ENCODE measurements at regions not wholly inside any gene's neighbourhood (a gene's known extent, or its start where the extent isn't known, plus 50 kb on each side); places are given as distances from the start of the nearest gene placed in this dataset.

- H3K4me3 ChIP-seq, result no peak overlapping the region
- intact Hi-C loops (cut with micrococcal nuclease; ENCODE audit: unreplicated experiment), result no loop called here
- no peaks in the 10 kb centered on the region for H3K9me2 ChIP-seq (ENCODE audit: insufficient read depth)
- H3K9me3 ChIP-seq (ENCODE audit: insufficient read depth, low read depth), result no peaks in the 10 kb centered on the region
- no peak overlapping the region for H3K27ac ChIP-seq
- H2AFZ ChIP-seq, result no peak overlapping the region
- H3K36me3 ChIP-seq (ENCODE audit: low read depth), result no peaks in the 10 kb centered on the region
- no peak for TF ChIP-seq EZH2 (IDR thresholded peaks at IDR 0.05; ENCODE audit: low read depth)
- TF ChIP-seq CTCF (conservative IDR thresholded peaks at IDR 0.05), result no peak
- ChIA-PET CTCF (no interaction called here), POLR2A (ENCODE audit: unreplicated experiment) (interaction anchor here (0.6 kb wide), 1 partner anchor 767 kb away, joined by 9 read pairs; no protein-coding TSS in a partner anchor)
- no peak overlapping the region for H3K4me2 ChIP-seq
- H3K79me2 ChIP-seq (ENCODE audit: low read depth), result no peaks in the 10 kb centered on the region
- H3F3A ChIP-seq (ENCODE audit: insufficient read depth, low read depth), result peaks cover 19% of the 10 kb centered on the region
- H3K27me3 ChIP-seq (ENCODE audit: insufficient read depth, low read depth), result no peaks in the 10 kb centered on the region
- no peak for DNase-seq
- no peaks in the 10 kb centered on the region for H4K20me1 ChIP-seq (ENCODE audit: insufficient read depth)
- BruUV-seq (replicated peaks), result no TSS peak
- peaks cover 33% of the 10 kb centered on the region for H3K4me1 ChIP-seq (replicated peaks; ENCODE audit: insufficient read depth)
Observed at GRCh38 chr12:92546259-92546634, 156.5 kb upstream of the PLEKHG7 start.

GRCh38 chr12:92544322-92544721 is 158.5 kb upstream of the PLEKHG7 start:
- no peaks in the 10 kb centered on the region for H3K79me2 ChIP-seq (ENCODE audit: low read depth)
- CTCF ChIA-PET, result no interaction called here
- TF ChIP-seq EZH2 (IDR thresholded peaks at IDR 0.05; ENCODE audit: low read depth) (no peak), CTCF (conservative IDR thresholded peaks at IDR 0.05) (no peak)
- H4K20me1 ChIP-seq (ENCODE audit: insufficient read depth), result no peaks in the 10 kb centered on the region
- no peaks in the 10 kb centered on the region for H3K36me3 ChIP-seq (ENCODE audit: low read depth)
- intact Hi-C loops (cut with micrococcal nuclease; ENCODE audit: unreplicated experiment), result no loop called here
- H3K27me3 ChIP-seq (ENCODE audit: insufficient read depth, low read depth), result no peaks in the 10 kb centered on the region
- no peak overlapping the region for H2AFZ ChIP-seq
- DNase-seq, result no peak
- 0 out of 2 replicates have a peak, but pooled peaks cover 3% of the 10 kb centered on the region for H3K9me3 ChIP-seq (ENCODE audit: insufficient read depth, low read depth)
- peak overlapping the region; percentile 85 for H3K27ac ChIP-seq
- POLR2A ChIA-PET (ENCODE audit: unreplicated experiment), result no interaction called here
- no peaks in the 10 kb centered on the region for H3K9me2 ChIP-seq (ENCODE audit: insufficient read depth)
- H3K4me1 ChIP-seq (replicated peaks; ENCODE audit: insufficient read depth), result peaks cover 46% of the 10 kb centered on the region
- H3K4me3 ChIP-seq, result no peak overlapping the region
- peaks cover 23% of the 10 kb centered on the region for H3F3A ChIP-seq (ENCODE audit: insufficient read depth, low read depth)
- no TSS peak for BruUV-seq (replicated peaks)
- peak overlapping the region; percentile 61; the same call in 1 of the 2 replicates for H3K4me2 ChIP-seq

DNA sequence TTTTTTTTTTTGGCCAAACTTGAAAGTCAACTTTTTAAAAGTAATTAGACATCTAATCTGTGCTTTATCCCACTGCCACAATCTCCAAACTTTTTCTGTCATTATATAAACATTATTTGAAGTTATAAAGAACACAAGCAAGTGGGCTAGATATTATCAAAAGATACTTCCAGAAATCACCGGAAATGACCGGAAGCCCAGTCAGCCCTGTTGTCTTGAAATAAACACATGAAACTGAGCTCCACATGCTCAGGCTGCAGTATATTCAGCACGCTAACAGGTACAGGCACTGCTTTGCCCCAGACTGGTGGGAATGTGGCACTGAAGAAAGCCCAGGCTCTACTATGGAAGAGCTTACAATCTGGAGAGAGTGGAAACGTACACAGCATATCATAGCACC is 158.9 kb upstream of the PLEKHG7 start:
- H3K4me3 ChIP-seq, result 0 out of 2 replicates have a peak overlapping the region, but pooled peaks have one; percentile 1
- H3K36me3 ChIP-seq (ENCODE audit: low read depth), result no peaks in the 10 kb centered on the region
- H3K27ac ChIP-seq, result peak overlapping the region; percentile 85
- TF ChIP-seq EZH2 (IDR thresholded peaks at IDR 0.05; ENCODE audit: low read depth), result no peak
- no TSS peak for BruUV-seq (replicated peaks)
- H3K9me3 ChIP-seq (ENCODE audit: insufficient read depth, low read depth), result 0 out of 2 replicates have a peak, but pooled peaks cover 3% of the 10 kb centered on the region
- ChIA-PET POLR2A (ENCODE audit: unreplicated experiment) (no interaction called here), CTCF (no interaction called here)
- peaks cover 23% of the 10 kb centered on the region for H3F3A ChIP-seq (ENCODE audit: insufficient read depth, low read depth)
- H4K20me1 ChIP-seq (ENCODE audit: insufficient read depth), result no peaks in the 10 kb centered on the region
- no peaks in the 10 kb centered on the region for H3K79me2 ChIP-seq (ENCODE audit: low read depth)
- H3K4me2 ChIP-seq, result peak overlapping the region; percentile 61
- no peak for DNase-seq
- peaks cover 49% of the 10 kb centered on the region for H3K4me1 ChIP-seq (replicated peaks; ENCODE audit: insufficient read depth)
- no peaks in the 10 kb centered on the region for H3K27me3 ChIP-seq (ENCODE audit: insufficient read depth, low read depth)
- no peaks in the 10 kb centered on the region for H3K9me2 ChIP-seq (ENCODE audit: insufficient read depth)
- H2AFZ ChIP-seq, result no peak overlapping the region
- intact Hi-C loops (cut with micrococcal nuclease; ENCODE audit: unreplicated experiment), result no loop called here

GRCh38 chr12:92543359-92543758 is 159.4 kb upstream of the PLEKHG7 start:
- no peaks in the 10 kb centered on the region for H3K9me2 ChIP-seq (ENCODE audit: insufficient read depth)
- peaks cover 23% of the 10 kb centered on the region for H3F3A ChIP-seq (ENCODE audit: insufficient read depth, low read depth)
- H3K79me2 ChIP-seq (ENCODE audit: low read depth), result no peaks in the 10 kb centered on the region
- intact Hi-C loops (cut with micrococcal nuclease; ENCODE audit: unreplicated experiment), result no loop called here
- peak; percentile 43 to 92 for DNase-seq
- TF ChIP-seq EZH2 (IDR thresholded peaks at IDR 0.05; ENCODE audit: low read depth) (no peak), CTCF (conservative IDR thresholded peaks at IDR 0.05) (no peak)
- ChIA-PET POLR2A (ENCODE audit: unreplicated experiment) (interaction anchor here (0.6 kb wide), 1 partner anchor 1374 kb away, joined by 4 read pairs; no protein-coding TSS in a partner anchor), CTCF (no interaction called here)
- H3K27ac ChIP-seq, result peak overlapping the region; percentile 85
- H3K4me3 ChIP-seq, result 0 out of 2 replicates have a peak overlapping the region, but pooled peaks have one; percentile 15
- H3K27me3 ChIP-seq (ENCODE audit: insufficient read depth, low read depth), result no peaks in the 10 kb centered on the region
- H3K9me3 ChIP-seq (ENCODE audit: insufficient read depth, low read depth), result 0 out of 2 replicates have a peak, but pooled peaks cover 3% of the 10 kb centered on the region
- no TSS peak for BruUV-seq (replicated peaks)
- no peaks in the 10 kb centered on the region for H4K20me1 ChIP-seq (ENCODE audit: insufficient read depth)
- peak overlapping the region; percentile 61 for H3K4me2 ChIP-seq
- peaks cover 53% of the 10 kb centered on the region for H3K4me1 ChIP-seq (replicated peaks; ENCODE audit: insufficient read depth)
- H3K36me3 ChIP-seq (ENCODE audit: low read depth), result no peaks in the 10 kb centered on the region
- H2AFZ ChIP-seq, result no peak overlapping the region
